NCI-H2081 treated with DMSO at 0.1 percent for 48 hours (cell line): ENCODE measurements at regions not wholly inside any gene's neighbourhood (a gene's known extent, or its start where the extent isn't known, plus 50 kb on each side); places are given as distances from the start of the nearest gene placed in this dataset.

Experiments used
- DNase-seq: peaks from one replicate; lab custom pipeline; 2025; lab: John Stamatoyannopoulos, UW

DNA sequence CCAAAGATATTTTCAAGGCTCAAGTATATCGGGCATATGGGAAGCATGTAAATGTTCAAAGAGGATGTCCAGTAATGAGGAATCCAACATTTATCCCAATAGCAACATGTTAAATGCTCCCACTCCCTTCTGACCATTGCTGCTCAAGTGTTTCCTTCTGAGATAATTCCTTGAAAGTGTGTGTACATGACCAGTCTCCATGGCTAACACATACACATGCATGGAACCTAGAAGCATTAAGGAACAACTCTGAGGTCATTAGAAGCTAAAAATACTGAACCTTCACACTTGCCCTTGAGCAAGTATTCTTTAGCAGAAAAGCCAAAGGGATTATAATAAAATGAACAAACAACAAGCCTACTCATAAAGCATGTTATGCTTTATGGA, 433.8 kb upstream of the TCF4 start:
- DNase-seq: no peak

DNA sequence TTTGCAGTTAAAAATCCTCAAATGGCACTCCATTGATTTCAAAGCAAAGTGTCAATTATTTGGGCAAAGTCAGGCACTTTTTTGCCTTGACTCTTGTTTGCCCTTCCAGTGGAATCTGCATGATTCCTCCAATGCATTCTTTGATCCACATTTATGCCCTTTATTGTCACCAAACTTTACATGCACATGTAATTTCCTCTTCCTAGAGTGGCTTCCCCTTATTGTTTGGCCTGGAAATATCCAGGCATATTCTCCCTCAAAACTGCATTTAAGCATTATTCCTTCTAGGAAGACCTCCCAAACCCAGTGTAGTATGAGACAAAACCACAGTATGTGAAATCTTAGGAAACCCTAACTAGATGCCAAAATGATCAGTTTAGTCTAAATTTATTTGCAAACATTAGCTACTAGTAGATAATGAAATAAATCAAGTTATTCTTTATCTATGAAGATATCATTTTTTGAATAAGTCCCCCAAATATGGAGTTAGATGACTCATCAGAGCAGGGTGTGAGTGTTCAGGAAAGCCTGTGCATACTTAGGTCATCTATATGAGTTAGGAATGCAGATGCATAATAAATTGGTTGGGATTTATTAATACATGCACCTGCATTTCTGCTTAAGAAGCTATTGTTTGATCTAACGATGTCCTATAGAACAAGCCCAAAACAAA, 433.3 kb upstream of the TCF4 start:
- DNase-seq: no peak

DNA sequence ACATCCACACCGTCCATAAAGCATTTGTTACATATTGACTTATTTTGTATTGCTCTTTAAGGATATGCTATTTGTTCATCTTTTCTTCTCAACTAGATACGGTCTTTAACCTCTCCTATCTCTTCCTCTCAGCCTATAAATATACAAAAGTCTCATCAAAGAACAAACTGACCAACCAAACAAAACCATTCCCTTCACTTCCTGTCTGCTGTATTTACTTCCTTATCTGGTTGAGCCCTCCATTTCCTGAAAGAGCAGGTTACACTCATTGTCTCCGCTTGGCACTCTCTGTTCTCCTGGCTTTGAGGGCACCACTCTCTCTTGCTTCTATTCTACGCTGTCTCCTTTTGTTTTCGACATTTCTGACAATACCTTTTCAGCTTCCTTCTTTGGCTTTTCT, 431.9 kb upstream of the TCF4 start:
- DNase-seq: no peak

DNA sequence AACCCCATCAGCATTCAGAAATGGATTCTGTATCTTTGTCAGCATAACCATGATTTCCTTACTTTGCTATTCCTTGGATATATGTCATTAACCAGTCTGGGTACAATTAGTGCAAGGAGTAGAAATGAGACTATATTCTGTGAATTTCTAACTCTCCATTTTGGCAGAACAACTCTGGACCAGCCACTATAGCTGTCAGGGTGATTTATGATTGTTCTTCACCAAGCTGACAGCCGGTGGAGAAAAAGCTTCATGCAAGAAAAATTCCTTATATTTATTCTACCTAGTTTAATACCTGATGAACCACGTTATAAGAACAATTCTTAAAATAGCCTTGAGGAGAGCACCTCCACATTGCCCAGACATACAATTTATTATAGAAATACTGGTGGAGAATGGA, 431.2 kb upstream of the TCF4 start:
- DNase-seq: no peak

DNA sequence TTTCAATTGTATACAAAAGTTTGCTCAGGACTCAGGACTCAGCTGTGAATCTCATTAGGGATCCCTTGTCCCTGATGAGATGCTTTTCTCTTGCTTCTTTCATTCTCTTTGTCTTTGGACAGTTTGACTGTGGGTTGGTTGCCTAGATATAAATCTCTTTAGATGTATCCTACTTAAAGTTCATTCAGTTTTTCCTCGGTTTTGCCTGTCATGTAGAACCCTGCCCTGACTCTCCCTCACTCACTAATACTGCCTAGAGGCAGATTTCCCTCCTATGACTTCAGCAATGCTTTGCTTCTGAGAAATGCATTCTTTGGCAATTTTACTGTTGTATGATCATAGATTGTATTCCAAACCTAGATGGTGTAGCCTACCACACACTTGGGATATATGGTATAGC, 421.4 kb upstream of the TCF4 start:
- DNase-seq: no peak

DNA sequence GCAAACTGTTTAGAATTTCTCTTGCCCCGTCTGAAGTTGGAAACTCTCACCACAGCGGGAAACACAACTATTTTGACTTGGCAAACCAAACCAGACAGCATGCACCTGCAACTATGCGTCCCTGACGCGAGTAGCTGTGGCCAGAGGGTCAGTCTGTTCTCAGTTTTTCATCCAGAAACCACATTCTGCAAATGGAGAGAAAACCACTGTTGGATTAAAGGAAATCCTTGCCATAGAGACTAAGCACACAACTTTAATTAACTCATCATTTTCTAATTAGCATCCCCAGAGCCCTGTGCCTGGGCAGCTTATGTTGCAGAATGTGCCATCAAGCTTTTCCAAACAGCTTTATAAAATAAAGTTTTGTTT, 415.7 kb upstream of the TCF4 start:
- DNase-seq: no peak

DNA sequence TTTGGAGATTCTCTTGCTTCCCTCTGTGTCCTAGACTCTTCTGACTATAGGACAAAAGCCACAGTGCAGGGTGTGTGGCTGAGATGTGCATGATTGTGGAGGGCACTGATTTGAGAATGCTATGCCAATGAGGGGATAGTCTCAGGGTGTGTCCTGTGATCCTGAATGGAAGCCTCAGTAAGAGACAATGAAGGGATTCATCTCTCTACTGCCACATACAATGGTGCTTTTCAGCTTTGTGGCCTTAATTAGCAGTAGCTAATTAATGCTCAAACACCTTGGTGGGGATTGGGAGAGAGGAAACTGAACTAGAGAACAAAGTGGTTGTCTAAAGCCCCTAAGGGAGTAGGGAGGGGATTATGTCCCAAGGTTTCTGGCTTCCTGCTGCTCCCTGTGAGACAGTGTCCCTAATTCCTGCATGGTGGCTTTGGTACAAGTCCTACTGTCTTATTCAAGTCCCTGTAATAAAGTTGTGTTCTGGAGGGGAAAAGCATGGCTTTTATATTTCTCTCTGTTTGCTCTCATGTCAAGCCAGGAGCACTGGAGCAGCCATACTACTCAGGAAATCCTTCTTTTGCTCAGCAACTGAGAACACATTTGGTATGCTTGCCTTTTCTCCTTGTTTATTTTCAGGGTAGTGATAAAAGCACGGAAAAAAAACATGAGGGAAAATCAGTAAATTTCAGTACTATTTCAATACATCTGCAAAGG, 415.2 kb upstream of the TCF4 start:
- no peak for DNase-seq

DNA sequence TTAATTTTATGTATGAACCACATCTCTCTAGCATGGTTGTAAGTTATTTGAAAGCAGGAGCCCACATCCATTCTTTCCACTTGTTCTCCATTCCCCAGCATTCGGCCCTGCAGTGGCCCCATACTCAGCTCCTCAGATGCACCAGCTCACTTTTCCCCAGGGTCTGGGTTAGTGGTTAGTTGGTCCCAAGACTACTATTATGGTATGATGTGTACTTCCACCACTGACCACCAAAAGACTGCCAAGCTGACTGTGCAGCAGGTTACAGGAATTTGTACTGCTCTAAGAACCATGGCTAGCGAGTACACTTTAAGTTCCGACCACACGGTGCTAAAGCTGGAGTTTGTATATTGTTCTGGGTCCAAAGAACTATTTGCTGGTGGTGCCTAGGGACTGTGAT, 413.6 kb upstream of the TCF4 start:
- no peak for DNase-seq

DNA sequence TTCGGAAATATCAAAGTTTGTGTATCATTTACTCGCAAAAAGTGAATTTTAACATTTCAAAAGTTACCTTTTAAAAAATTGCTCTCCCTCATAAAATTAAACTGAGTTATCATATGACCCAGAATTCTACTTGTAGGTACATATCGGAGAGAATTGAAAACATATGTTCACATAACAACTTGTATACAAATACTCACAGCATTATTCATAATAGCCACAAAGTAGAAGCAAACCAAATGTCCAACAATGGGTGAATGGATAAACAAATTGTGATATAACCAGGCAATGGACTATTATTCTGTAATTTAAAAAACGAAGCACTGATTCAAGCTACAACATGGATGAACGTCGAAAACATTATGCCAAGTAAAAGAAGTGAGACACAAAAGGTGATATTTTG, 412.0 kb upstream of the TCF4 start:
- DNase-seq: no peak

DNA sequence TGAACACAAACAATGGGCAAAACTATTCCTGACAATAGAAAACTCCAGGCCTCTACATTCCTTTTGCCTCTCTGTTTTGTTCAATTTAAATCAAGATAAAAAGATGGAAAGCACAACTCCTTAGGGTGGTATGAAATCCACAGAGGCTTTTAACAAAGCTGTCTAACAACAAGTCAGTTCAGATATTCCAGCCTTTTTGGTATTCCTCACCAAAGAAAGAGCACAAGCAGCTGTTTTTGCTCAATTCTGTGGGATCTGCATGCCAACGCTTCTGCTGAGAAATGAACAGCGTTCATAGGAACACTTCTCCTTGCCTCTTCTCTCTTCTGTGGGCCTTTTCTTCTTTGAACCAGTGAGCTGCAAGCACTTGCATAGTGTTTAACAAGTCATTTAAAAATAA, 411.6 kb upstream of the TCF4 start:
- DNase-seq: no peak

DNA sequence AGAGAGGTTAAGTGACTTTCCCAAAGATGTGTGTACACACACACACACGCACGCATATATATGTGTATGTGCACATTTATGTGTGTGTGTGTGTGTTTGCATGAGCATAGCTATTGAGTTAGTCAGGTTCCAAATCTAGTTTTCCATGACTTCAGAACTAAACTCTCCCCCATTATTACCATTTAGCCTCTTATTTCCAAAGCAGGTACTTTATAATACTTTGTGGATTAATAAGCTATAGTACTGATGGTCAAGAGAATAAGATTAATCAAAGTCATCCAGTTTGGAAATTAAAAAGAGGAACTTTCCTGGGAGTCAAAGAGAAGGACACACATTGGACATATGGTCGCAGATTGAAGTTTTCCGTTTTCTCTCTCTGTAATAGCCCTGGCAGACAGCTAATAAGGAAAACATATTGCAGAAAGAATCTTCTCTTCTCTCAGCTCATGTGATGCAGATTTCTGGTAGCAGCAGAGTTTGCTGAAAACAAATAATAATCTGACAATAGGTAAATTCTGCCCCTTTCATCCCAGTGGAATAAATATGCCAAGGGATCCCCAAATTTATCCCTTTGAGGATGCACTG, 410.9 kb upstream of the TCF4 start:
- no peak for DNase-seq

DNA sequence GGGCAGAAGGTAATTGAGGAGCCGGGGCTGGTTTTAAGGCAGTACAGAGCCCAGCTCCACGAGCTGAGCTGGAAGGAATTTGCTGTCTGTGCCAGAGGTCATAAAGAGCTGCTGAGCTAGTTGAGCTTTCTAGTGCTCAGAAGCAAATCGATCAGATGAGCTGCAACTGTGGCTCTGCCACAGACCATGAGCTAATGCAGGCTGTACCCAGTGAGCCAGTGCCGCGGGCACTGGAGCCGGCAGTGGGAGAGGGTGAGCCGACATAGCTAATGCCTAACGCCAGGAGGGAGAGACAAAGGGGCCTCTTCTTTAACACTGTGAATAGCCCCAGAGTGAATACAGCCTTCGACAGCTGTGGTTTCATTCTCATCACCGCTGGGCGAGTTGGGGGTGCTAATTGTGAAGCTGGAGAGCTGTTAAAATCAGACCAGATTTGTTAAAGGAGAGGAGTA, 410.1 kb upstream of the TCF4 start:
- no peak for DNase-seq

DNA sequence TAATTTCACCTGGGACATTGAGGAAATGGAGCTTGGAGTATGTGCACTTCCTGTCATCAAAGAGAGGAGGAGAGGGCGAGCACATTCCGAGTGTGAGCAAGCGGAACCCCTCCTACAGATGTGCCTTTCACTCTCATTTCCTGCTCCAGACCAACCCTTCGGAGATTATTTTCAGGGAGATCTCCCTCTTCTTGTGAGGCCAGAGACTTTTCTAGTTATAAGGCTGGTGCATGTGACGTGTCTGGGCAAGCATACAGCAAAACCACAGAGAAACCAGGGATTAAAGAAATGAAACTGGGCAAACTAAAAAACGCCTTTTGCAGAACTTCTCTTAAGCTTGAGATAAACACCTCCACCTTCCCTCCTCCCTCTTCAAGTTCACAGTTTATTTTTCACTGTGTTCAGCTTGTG, 409.2 kb upstream of the TCF4 start:
- no peak for DNase-seq

DNA sequence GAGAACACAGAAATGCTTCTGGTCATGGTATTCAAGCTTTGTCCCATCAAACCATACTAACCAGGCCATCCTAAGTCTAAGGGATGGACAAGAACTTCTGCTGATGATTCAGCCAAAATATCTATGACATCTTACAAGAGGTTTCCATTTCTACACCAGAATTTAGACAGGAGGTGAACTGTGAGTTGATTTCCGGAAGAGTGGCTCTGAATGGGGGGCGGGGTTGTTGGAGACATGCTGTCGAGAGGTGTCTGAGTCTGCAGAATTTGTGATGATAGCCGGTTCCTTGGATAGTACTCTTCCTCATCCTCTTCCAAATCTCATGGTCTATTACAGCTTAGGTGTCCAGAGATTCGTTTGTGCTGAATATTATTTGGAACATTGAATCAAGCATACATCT, 408.7 kb upstream of the TCF4 start:
- no peak for DNase-seq

DNA sequence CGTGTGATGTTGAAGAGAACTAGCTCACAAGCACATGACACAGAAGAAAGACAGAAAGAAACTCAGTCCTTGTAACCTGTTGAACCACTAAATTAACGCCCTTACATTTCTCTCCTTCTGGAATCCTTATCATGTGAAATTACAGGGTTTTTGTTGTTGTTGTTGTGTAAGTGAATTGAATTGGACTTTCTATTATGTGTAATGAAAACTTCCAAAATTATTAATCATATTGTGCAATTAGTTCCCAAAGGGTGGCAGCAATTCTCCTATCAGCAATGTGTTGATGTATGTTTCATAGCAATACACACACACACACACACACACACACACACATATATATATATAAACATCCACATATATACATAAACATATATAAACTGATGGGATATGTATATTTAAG, 402.2 kb upstream of the TCF4 start:
- no peak for DNase-seq

DNA sequence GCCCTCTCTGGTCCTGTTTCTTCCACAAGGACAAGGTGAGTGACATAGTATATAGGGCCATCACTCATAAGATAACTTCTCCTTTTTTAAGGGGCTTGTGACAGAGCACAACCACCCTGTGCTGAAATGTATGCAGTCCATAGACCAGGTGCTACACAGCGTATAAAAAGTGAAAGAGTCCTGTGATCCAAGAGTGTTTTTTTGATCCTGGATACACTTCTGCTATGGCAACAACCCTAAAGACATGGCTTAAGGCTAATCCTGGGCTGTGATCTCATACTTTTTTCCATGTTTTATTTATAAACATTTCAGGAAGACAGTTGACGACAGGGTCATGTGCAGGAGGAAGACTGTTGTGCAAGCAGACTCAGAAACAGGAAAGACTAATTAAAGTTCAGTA, 400.5 kb upstream of the TCF4 start:
- DNase-seq: no peak

DNA sequence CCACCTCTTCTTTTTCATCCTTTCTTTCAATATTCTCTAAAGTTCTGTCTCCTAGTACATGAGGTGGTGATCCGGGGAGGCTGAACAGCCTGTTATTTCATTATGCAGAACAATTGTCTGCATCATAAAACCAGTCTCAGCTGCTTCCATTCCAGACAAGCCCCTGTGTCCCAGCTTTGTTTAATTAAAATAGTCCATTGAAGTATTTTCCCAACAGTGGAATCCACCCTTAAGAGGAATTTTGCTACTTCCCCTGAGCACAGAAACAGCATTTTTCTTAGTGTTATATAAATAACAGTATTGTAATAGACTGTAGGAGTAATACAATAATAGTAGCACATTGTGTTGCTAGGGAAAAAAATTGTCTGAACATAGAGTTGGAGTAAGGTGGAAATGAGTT, 395.4 kb upstream of the TCF4 start:
- DNase-seq: no peak

DNA sequence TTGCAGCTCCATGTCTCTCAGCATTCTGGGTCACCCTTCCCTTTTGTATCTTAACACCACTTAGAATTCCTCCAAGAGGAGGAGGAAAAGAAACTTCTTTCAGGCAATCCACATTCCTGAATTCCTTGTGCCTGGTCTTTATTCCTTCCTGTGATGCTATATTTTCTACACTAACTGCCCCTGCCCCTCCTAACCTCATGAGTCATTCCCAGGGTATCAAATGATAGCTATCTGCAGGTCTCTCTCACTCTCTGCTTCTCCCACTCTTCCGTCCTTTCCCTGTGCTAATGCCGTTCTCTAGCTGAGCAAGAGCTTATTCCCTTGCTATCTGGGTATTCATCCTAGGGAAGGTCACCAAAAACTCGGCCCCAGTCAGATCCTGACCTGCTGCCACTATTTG, 395.0 kb upstream of the TCF4 start:
- no peak for DNase-seq

DNA sequence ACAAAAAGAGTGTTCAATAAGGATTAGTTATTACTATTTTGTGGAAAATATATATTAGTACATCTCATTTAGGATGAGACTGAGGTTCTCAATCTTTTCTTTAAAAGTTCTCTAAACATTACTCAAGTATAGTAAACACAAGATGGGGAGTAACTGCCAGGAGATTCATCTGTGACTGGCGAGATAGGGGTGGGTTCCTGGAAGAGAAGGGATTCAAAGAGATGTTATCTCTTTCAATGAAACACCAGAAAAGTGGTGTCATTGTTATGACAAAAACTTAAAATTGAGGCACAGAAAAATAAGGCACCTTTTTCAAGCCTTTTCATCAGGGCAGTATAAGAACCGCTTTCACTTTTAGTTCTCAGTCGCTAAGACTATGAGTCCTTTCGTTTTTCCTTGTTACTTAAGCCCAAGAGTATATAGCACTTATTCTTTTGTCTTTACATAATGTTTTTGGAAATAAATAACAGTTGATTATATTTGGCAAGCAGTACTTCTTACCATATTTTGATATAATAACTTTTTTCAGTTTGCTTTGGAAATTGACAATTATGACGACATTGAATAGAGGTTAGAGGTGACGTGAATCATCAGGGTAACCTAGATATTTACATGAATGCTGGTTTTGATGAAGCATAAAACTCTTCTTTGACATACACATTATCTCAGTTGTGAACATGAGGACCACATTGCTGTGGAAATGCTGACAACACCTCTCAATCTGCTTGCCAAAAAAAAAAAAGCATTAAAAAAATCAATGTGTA, 393.9 kb upstream of the TCF4 start:
- no peak for DNase-seq

DNA sequence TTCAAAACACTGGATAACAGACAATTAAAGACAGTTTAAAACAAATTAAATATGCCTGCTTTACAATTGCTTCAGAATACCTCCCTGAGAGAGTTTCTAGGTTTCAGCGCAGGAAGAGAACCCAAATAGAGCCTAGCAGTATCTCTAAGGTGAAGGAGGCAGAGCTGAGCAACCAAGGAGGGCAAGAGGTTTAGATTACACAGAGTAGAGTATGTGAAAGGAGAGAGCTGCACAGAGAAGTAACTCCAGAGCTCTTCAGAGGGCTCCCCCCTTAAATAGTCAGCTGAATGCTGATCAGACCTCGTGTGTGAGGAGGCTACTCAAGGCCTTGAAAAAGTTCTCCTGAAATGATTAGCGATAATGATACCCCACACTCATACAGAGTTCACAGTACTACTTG, 386.5 kb upstream of the TCF4 start:
- no peak for DNase-seq

DNA sequence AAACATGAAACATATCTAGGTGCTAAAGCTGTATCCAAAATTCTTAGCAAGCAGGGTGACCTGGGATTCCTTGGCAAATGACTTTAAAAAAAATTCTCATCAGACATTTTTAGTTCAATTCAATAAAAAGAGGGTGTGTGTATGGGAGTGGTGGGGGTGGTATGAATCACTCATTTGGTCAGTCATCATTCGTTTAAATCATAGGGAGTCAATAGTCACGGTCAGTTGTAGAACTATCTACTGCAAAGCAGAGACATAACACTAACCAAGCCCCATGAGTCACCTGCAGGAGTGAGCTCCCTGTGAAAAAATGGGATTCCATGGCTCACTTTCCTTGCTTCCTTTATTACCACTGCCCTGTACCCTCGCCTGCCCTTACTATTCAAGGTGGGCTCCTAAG, 380.6 kb upstream of the TCF4 start:
- no peak for DNase-seq

DNA sequence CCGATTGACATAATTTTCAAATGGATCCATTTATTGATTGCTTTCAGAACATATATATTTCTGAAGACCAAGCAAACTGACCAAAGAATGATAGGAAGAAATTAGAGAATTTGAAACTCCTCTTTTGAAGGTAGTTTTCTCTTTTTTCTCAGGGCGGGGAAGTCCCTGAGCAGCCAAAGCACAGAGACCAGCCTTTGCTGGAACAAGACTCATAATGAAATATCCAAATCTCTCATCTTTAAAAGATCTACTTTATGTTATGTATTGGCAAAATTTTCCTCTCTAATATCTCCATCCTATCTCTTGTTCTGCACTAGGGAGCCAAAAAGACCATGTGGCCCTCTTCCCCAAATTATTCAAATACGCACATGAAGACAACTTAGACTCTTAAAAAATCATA, 379.0 kb upstream of the TCF4 start:
- no peak for DNase-seq

DNA sequence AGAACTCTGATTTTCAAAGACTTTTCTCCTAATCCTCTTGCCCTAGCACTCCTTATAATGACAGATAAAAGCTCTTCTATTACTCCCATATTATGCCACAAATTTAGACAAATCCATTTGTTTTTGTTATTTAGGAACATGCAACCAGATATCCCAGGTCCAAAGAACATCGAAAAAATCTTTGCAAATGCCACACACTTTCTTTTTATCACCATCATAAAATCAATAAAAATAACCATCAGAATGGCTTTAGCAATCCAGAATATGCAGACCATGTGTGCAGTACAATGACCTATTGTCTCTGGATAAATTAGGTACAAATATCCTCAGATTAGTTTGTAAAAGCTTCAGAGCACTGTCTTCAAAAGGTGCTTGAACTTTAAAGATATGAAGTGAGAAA, 376.2 kb upstream of the TCF4 start:
- DNase-seq: no peak
